ENCODE measurements at regions not wholly inside any gene's neighbourhood (a gene's known extent, or its start where the extent isn't known, plus 50 kb on each side); places are given as distances from the start of the nearest gene placed in this dataset.

- Mint-ChIP-seq H3K27ac (ENCODE audit: unreplicated experiment) (no peak overlapping the region), H3K27me3 (ENCODE audit: low read depth) (peaks cover 14% of the 10 kb centered on the region), H3K4me1 (ENCODE audit: low read depth) (peaks cover 3% of the 10 kb centered on the region), H3K36me3 (ENCODE audit: low read depth) (no peaks in the 10 kb centered on the region), H3K9me3 (ENCODE audit: low read depth) (no peaks in the 10 kb centered on the region), H3K4me3 (ENCODE audit: unreplicated experiment) (no peak overlapping the region)
- no peak for TF ChIP-seq CTCF (IDR thresholded peaks at IDR 0.05)
- DNase-seq (ENCODE audit: low spot score), result no peak
Measured at GRCh38 chr6:79864421-79864820, 82.9 kb downstream of the ELOVL4 start.

- H3K9me3 Mint-ChIP-seq (ENCODE audit: low read depth), result no peaks in the 10 kb centered on the region
- DNase-seq (ENCODE audit: low spot score), result no peak
- no peak for TF ChIP-seq CTCF (IDR thresholded peaks at IDR 0.05)
- no peaks in the 10 kb centered on the region for H3K36me3 Mint-ChIP-seq (ENCODE audit: low read depth)
- H3K27ac Mint-ChIP-seq (ENCODE audit: unreplicated experiment), result no peak overlapping the region
- H3K27me3 Mint-ChIP-seq (ENCODE audit: low read depth), result peaks cover 14% of the 10 kb centered on the region
- H3K4me1 Mint-ChIP-seq (ENCODE audit: low read depth), result peaks cover 2% of the 10 kb centered on the region
- H3K4me3 Mint-ChIP-seq (ENCODE audit: unreplicated experiment), result no peak overlapping the region
Measured at GRCh38 chr6:79864001-79864400, 83.4 kb downstream of the ELOVL4 start.

- H3K27me3 Mint-ChIP-seq (ENCODE audit: low read depth), result peaks cover 14% of the 10 kb centered on the region
- no peaks in the 10 kb centered on the region for H3K9me3 Mint-ChIP-seq (ENCODE audit: low read depth)
- H3K4me1 Mint-ChIP-seq (ENCODE audit: low read depth), result peaks cover 2% of the 10 kb centered on the region
- TF ChIP-seq CTCF (IDR thresholded peaks at IDR 0.05), result no peak
- no peak for DNase-seq (ENCODE audit: low spot score)
- no peak overlapping the region for H3K4me3 Mint-ChIP-seq (ENCODE audit: unreplicated experiment)
- H3K36me3 Mint-ChIP-seq (ENCODE audit: low read depth), result no peaks in the 10 kb centered on the region
- no peak overlapping the region for H3K27ac Mint-ChIP-seq (ENCODE audit: unreplicated experiment)
Measured at GRCh38 chr6:79863566-79863965, 83.8 kb downstream of the ELOVL4 start.

GRCh38 chr6:79862711-79863110 is 84.6 kb downstream of the ELOVL4 start:
- no peak for TF ChIP-seq CTCF (IDR thresholded peaks at IDR 0.05)
- H3K4me3 Mint-ChIP-seq (ENCODE audit: unreplicated experiment), result no peak overlapping the region
- no peak for DNase-seq (ENCODE audit: low spot score)
- no peak overlapping the region for H3K27ac Mint-ChIP-seq (ENCODE audit: unreplicated experiment)
- H3K9me3 Mint-ChIP-seq (ENCODE audit: low read depth), result no peaks in the 10 kb centered on the region
- H3K27me3 Mint-ChIP-seq (ENCODE audit: low read depth), result peaks cover 14% of the 10 kb centered on the region
- no peaks in the 10 kb centered on the region for H3K36me3 Mint-ChIP-seq (ENCODE audit: low read depth)
- no peaks in the 10 kb centered on the region for H3K4me1 Mint-ChIP-seq (ENCODE audit: low read depth)

- TF ChIP-seq CTCF (IDR thresholded peaks at IDR 0.05), result no peak
- Mint-ChIP-seq H3K27ac (ENCODE audit: unreplicated experiment) (no peak overlapping the region), H3K36me3 (ENCODE audit: low read depth) (no peaks in the 10 kb centered on the region), H3K9me3 (ENCODE audit: low read depth) (no peaks in the 10 kb centered on the region), H3K27me3 (ENCODE audit: low read depth) (peaks cover 14% of the 10 kb centered on the region), H3K4me1 (ENCODE audit: low read depth) (no peaks in the 10 kb centered on the region), H3K4me3 (ENCODE audit: unreplicated experiment) (no peak overlapping the region)
- DNase-seq (ENCODE audit: low spot score), result no peak
Measured at GRCh38 chr6:79862126-79862525, 85.2 kb downstream of the ELOVL4 start.

Data from chondrocyte (in vitro differentiated cells).